Heart left ventricle (tissue), 16 donors: ENCODE measurements at regions not wholly inside any gene's neighbourhood (a gene's known extent, or its start where the extent isn't known, plus 50 kb on each side); places are given as distances from the start of the nearest gene placed in this dataset.

Experiments
- ATAC-seq, 4 donors: fragments of 200-7000 bp; cut with Tn5 transposase; one replicate each; pipeline ENCODE4 v1.9.1; 2020 to 2022; ENCODE audit warnings: moderate library complexity in 4 of 4, mild to moderate bottlenecking in 3 of 4, moderate number of reproducible peaks in 1 of 4
- DNase-seq, 5 donors: peaks; one replicate each; pipeline ENCODE4 v3.0.0-alpha.2; 2020
- H3K27ac ChIP-seq, 12 donors: fragments of 200-600 bp; sonication (generic) in 4 of 12; one replicate each; pipeline versions ENCODE4 v1.5.0 to v1.8.0; 2016 to 2022; ENCODE audit warnings: mild to moderate bottlenecking in 2 of 12
- H3K27me3 ChIP-seq, 9 donors: fragments of 200-600 bp; sonication (generic) in 2 of 9; one replicate each; pipeline versions ENCODE4 v1.5.1 to v1.8.0; 2016 to 2022; ENCODE audit warnings: mild to moderate bottlenecking in 3 of 9
- H3K36me3 ChIP-seq, 9 donors: fragments of 200-600 bp; sonication (generic) in 2 of 9; one replicate each; pipeline versions ENCODE4 v1.5.0 to v1.8.0; 2018 to 2022; ENCODE audit warnings: mild to moderate bottlenecking in 2 of 9
- H3K4me1 ChIP-seq, 12 donors: fragments of 200-600 bp; sonication (generic) in 4 of 12; one replicate each; pipeline versions ENCODE4 v1.5.0 to v1.8.0; 2016 to 2022; ENCODE audit warnings: mild to moderate bottlenecking in 3 of 12
- H3K4me3 ChIP-seq, 12 donors: fragments of 200-600 bp; sonication (generic) in 4 of 12; one replicate each; pipeline versions ENCODE4 v1.5.0 to v1.8.0; 2017 to 2022; ENCODE audit warnings: mild to moderate bottlenecking in 9 of 12, moderate library complexity in 4 of 12
- H3K9me3 ChIP-seq, 12 donors: fragments of 200-600 bp; sonication (generic) in 4 of 12; one replicate each; pipeline versions ENCODE4 v1.5.0 to v1.8.0; 2016 to 2022; ENCODE audit warnings: mild to moderate bottlenecking in 1 of 12
- CTCF ChIP-seq, 12 donors: fragments of 200-600 bp; sonication (generic) in 4 of 12; IDR thresholded peaks; one replicate each; pipeline versions ENCODE4 v1.5.0 to v1.8.0; 2018 to 2022; ENCODE audit warnings: antibody characterized with exemption in 12 of 12, mild to moderate bottlenecking in 5 of 12
- POLR2A ChIP-seq, 2 donors: fragments of 450-650 bp; IDR thresholded peaks; one replicate each; pipeline ENCODE4 v1.6.1; 2017; ENCODE audit warnings: antibody characterized with exemption in 2 of 2, mild to moderate bottlenecking in 2 of 2, moderate library complexity in 2 of 2
- WGBS, 4 donors: extraction: QIAGEN DNeasy Blood & Tissue Kit in 2 of 4; methylation state at CpG; one replicate each; pipeline versions ENCODE4 v1.1.5 to v1.1.7; 2013 to 2018; 5-methylcytosine and 5-hydroxymethylcytosine counted together
- intact Hi-C, 10 donors: fragments of 100-400 bp; cut with DNase I; formaldehyde crosslinking; loops; one replicate each; pipeline versions ENCODE4 v1.11.1 to v1.14.2; 2022
- donor health status: ischemic (EF 13 %, LVEDD 7.1; RV severe dilation, severe dysfunction).
- donor health status: healthy with polysubstance abuse.
- donor health status: DM: no; HTN: yes; CAD: no.
- donor health status: DM: no; HTN: no; CAD: no.
- donor health status: ischemic (EF 25% LVEDD 6.9; RV normal size, moderate dysfunction).
- donor health status: ischemic (EF 25% LVEDD 5.7; RV mildly dilated, moderate dysfunction).
- donor health status: healthy.
- donor health status: DM: yes; HTN: yes; CAD: no.
- donor health status: ischemic (EF 35%, LVEDD 5.7; RV mildly dilated, moderate dysfunction).
- donor health status: nonischemic (EF 11% LVEDD 7.7; RV severe dilation, severe dysfunction).
- donor health status: DM: yes; HTN: yes; CAD: no.
- donor health status: PGD.
- donor health status: ischemic (EF 29% LVEDD 5.4; RV normal size, mild dysfunction).
- donor health status: nonischemic (EF 23%, LVEDD 6.1; RV moderate dilation, normal function).

- H3K27ac ChIP-seq, result no peak overlapping the region
- WGBS, 4 donors, result 84 to 88% (median 84%) methylated on average over 6 of the region's 6 CpGs
- H3K9me3 ChIP-seq, result no peaks in the 10 kb centered on the region
- no peak for DNase-seq
- H3K27me3 ChIP-seq, result peaks cover 0 to 11% (median 0%) of the 10 kb centered on the region in 9 donors
- H3K36me3 ChIP-seq, result no peaks in the 10 kb centered on the region
- no peak for ATAC-seq
- no peak for TF ChIP-seq POLR2A (IDR thresholded peaks at IDR 0.05)
- no peak for TF ChIP-seq CTCF (IDR thresholded peaks at IDR 0.05)
- no peaks in the 10 kb centered on the region for H3K4me1 ChIP-seq
- intact Hi-C loops, result loop anchor here in 6 of 10 donors (5.0 to 10.0 kb wide), 4 partner anchors 257 to 545 kb away; partner anchors contain the start of genes ADAMTS16 (in 1 of the 6) and ICE1 (in 1 of the 6)
- no peak overlapping the region for H3K4me3 ChIP-seq
Observed at GRCh38 chr5:4877579-4877978, 262.6 kb upstream of the ADAMTS16 start.

- intact Hi-C loops, result loop anchor here in 9 of 10 donors (2.0 to 10.0 kb wide), 7 partner anchors 256 to 543 kb away; partner anchors contain the start of genes ADAMTS16 (in 2 of the 9) and ICE1 (in 1 of the 9)
- TF ChIP-seq POLR2A (IDR thresholded peaks at IDR 0.05) (no peak), CTCF (IDR thresholded peaks at IDR 0.05) (no peak)
- DNase-seq (no peak), ATAC-seq (no peak)
- no peaks in the 10 kb centered on the region for H3K4me1 ChIP-seq
- H3K9me3 ChIP-seq, result no peaks in the 10 kb centered on the region
- H3K36me3 ChIP-seq, result no peaks in the 10 kb centered on the region
- WGBS, 4 donors, result 83 to 99% (median 89%) methylated on average over 10 of the region's 10 CpGs
- no peak overlapping the region for H3K27ac ChIP-seq
- no peak overlapping the region for H3K4me3 ChIP-seq
- peaks cover 0 to 8% (median 0%) of the 10 kb centered on the region in 9 donors for H3K27me3 ChIP-seq
Observed at GRCh38 chr5:4879075-4879474, 261.1 kb upstream of the ADAMTS16 start.

GRCh38 chr5:4879693-4880303 is 260.3 kb upstream of the ADAMTS16 start:
- peak; percentile 57 to 88 (median 76) for ATAC-seq
- Histone ChIP-seq H3K36me3 (no peaks in the 10 kb centered on the region), H3K4me3 (no peak overlapping the region), H3K27me3 (peaks cover 0 to 1% (median 0%) of the 10 kb centered on the region in 9 donors), H3K27ac (no peak overlapping the region), H3K9me3 (no peaks in the 10 kb centered on the region), H3K4me1 (no peaks in the 10 kb centered on the region)
- intact Hi-C loops, result loop anchor here (2.0 to 10.0 kb wide), 11 partner anchors 63 to 543 kb away; partner anchors contain the start of genes ADAMTS16 (in 2 of the 10) and ICE1 (in 1 of the 10)
- peak; percentile 76 to 90 (median 86) for TF ChIP-seq CTCF (IDR thresholded peaks at IDR 0.05)
- no peak for TF ChIP-seq POLR2A (IDR thresholded peaks at IDR 0.05)
- DNase-seq, result peak; percentile 51 to 79 (median 67)
- 45 to 52% (median 51%) methylated on average over 15 of the region's 15 CpGs for WGBS, 4 donors

GRCh38 chr5:4880304-4880741 is 259.8 kb upstream of the ADAMTS16 start:
- no peak for ATAC-seq

More at GRCh38 chr5:4880304-4880741, 259.8 kb upstream of the ADAMTS16 start:
- H3K9me3 ChIP-seq, result no peaks in the 10 kb centered on the region
- WGBS, 4 donors, result 76 to 92% (median 79%) methylated on average over 10 to 15 of the region's 15 CpGs
- H3K36me3 ChIP-seq, result no peaks in the 10 kb centered on the region
- no peaks in the 10 kb centered on the region for H3K4me1 ChIP-seq
- no peak for TF ChIP-seq POLR2A (IDR thresholded peaks at IDR 0.05)
- TF ChIP-seq CTCF (IDR thresholded peaks at IDR 0.05), result no peak
- no peak overlapping the region for H3K27ac ChIP-seq
- H3K4me3 ChIP-seq, result no peak overlapping the region
- DNase-seq, result no peak
- intact Hi-C loops, result loop anchor here in 5 of 10 donors (2.0 to 5.0 kb wide), 5 partner anchors 62 to 538 kb away; no protein-coding TSS in a partner anchor
- H3K27me3 ChIP-seq, result no peaks in the 10 kb centered on the region
